Omental fat pad (tissue), 3 donors: ENCODE measurements at regions not wholly inside any gene's neighbourhood (a gene's known extent, or its start where the extent isn't known, plus 50 kb on each side); places are given as distances from the start of the nearest gene placed in this dataset.
A peak's percentile ranks its signal among the peaks of the same experiment; 100 is the strongest.

ENCODE experiments used
- ATAC-seq: fragments of 150-250 bp; one replicate; pipeline ENCODE4 v1.9.1; 2016; ENCODE audit warnings: mild to moderate bottlenecking, moderate library complexity; ENCODE audit not compliant: low FRiP score
- DNase-seq: peaks from one replicate; pipeline ENCODE4 v3.0.0-alpha.2; 2019; ENCODE audit warnings: low spot score
- CTCF ChIP-seq, 3 donors: fragments of 450-650 bp; IDR thresholded peaks; one replicate each; pipeline ENCODE4 v1.5.1; 2016 to 2017; ENCODE audit warnings: antibody characterized with exemption in 3 of 3, mild to moderate bottlenecking in 3 of 3, moderate library complexity in 2 of 3

- peak; percentile 94 for ATAC-seq
- TF ChIP-seq CTCF (IDR thresholded peaks at IDR 0.05), result peak in 1 of 3 donors; percentile 70
Observed at GRCh38 chr10:44310762-44311562, 73.9 kb downstream of the CXCL12 start.

DNA sequence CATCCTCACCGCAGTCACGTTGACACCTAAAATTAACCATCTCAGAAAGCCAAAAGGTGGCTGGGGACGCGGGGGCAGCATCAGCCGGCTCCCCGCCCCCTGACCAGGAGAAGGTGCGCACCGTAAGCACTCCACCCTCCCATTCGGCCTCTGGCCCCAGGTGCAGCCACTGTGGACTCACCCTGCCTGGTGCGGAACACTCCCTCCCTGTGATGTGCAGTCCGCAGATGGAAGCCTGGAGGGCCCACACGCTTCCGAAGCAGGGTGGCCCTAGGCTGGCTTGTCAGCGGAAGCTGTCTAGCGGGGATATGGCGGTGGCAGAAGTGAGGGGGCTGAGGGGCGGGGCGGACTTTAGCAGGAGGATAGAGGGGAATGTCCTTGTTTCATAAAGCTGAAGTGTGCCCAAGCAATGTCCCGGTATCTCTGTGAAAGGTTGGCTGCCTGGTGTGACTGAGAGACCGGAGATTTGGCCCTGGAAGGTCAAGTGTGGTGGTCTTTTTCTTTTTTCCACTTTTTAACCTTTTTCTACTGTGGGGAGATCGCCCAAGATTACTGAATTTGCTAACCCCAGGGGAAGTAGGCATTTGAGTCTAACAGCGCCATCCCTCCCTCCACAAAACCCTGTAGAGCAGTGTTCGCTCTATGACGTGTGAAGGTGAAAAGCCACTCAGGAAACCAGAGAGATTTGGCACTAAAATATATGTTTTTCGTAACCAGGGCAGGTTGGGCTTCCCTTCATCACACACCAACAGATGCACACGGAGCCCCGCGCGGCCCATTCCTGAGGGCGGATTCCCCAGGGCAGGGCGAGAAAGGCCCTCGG lies 74.7 kb downstream of the CXCL12 start:
- no peak for TF ChIP-seq CTCF (IDR thresholded peaks at IDR 0.05)
- DNase-seq, result no peak
- no peak for ATAC-seq

More at GRCh38 chr10:44310762-44311562, 73.9 kb downstream of the CXCL12 start:
- peak; percentile 46 for DNase-seq

- DNase-seq (no peak), ATAC-seq (no peak)
- no peak for TF ChIP-seq CTCF (IDR thresholded peaks at IDR 0.05)
Observed at GRCh38 chr10:44309361-44309760, 75.5 kb downstream of the CXCL12 start.

- no peak for DNase-seq
- ATAC-seq, result no peak
- TF ChIP-seq CTCF (IDR thresholded peaks at IDR 0.05), result no peak
Observed at GRCh38 chr10:44308935-44309334, 76.0 kb downstream of the CXCL12 start.

- DNase-seq (no peak), ATAC-seq (no peak)
- no peak for TF ChIP-seq CTCF (IDR thresholded peaks at IDR 0.05)
Observed at GRCh38 chr10:44307691-44308090, 77.2 kb downstream of the CXCL12 start.

DNA sequence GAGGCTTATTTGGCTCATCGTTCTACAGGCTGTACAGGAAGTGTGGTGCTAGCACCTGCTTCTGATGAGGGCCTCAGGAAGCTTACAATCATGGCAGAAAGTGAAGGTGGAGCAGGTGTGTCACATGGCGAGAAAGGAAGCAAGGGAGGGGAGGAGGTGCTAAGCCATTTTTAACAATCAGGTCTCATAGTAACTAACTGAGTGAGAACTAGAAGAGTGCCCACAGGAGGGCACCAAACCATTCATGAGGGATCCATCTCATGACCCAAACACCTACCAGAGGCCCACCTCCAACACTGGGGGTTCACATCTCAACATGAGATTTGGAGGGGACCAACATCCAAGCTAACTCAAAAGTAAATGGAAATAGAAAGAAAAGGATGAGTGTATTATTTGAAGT lies 78.1 kb downstream of the CXCL12 start:
- ATAC-seq, result no peak
- no peak for DNase-seq
- no peak for TF ChIP-seq CTCF (IDR thresholded peaks at IDR 0.05)
